ENCODE measurements at regions not wholly inside any gene's neighbourhood (a gene's known extent, or its start where the extent isn't known, plus 50 kb on each side); places are given as distances from the start of the nearest gene placed in this dataset.
A peak's percentile ranks its signal among the peaks of the same experiment; 100 is the strongest.

DNA sequence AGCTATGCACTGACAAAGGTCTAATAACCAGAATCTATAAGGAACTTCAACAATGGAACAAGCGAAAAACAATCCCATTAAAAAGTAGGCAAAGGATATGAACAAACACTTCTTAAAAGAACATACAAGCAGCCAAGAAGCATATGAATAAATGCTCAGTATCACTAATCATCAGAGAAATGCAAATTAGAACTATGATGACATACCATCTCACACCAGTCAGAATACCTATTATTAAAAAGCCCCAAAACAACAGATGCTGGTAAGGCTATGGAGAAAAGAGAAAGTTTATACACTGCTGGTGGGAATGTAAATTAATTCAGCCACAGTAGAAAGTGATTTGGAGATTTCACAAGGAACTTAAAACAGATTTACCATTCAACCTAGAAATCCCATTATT, 211.8 kb downstream of the EDN1 start:
- TF ChIP-seq EZH2 (IDR thresholded peaks at IDR 0.05) (no peak), EZH2phosphoT487 (IDR thresholded peaks at IDR 0.05) (no peak)
- TF ChIP-seq, protein P1, sequence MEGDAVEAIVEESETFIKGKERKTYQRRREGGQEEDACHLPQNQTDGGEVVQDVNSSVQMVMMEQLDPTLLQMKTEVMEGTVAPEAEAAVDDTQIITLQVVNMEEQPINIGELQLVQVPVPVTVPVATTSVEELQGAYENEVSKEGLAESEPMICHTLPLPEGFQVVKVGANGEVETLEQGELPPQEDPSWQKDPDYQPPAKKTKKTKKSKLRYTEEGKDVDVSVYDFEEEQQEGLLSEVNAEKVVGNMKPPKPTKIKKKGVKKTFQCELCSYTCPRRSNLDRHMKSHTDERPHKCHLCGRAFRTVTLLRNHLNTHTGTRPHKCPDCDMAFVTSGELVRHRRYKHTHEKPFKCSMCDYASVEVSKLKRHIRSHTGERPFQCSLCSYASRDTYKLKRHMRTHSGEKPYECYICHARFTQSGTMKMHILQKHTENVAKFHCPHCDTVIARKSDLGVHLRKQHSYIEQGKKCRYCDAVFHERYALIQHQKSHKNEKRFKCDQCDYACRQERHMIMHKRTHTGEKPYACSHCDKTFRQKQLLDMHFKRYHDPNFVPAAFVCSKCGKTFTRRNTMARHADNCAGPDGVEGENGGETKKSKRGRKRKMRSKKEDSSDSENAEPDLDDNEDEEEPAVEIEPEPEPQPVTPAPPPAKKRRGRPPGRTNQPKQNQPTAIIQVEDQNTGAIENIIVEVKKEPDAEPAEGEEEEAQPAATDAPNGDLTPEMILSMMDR (IDR thresholded peaks at IDR 0.05), result no peak
- Mint-ChIP-seq H3K27ac (no peak overlapping the region), H3K4me1 (no peaks in the 10 kb centered on the region), H3K9me3 (no peaks in the 10 kb centered on the region), H3K27me3 (ENCODE audit: insufficient read depth, low read depth) (peaks cover 2% of the 10 kb centered on the region), H3K4me3 (no peak overlapping the region), H3K36me3 (no peaks in the 10 kb centered on the region)
- Histone ChIP-seq H3K27ac (no peak overlapping the region), H3K4me3 (no peak overlapping the region), H3K27me3 (no peaks in the 10 kb centered on the region), H3K9me3 (ENCODE audit: low read depth) (no peaks in the 10 kb centered on the region), H3F3A (ENCODE audit: low read depth) (no peaks in the 10 kb centered on the region), H3K9ac (no peak overlapping the region), H3K36me3 (no peaks in the 10 kb centered on the region), H3K79me2 (ENCODE audit: low read depth) (no peaks in the 10 kb centered on the region), H3K4me2 (no peak overlapping the region), H4K20me1 (ENCODE audit: low read depth) (no peaks in the 10 kb centered on the region), H2AFZ (replicated peaks) (no peak overlapping the region), H3K4me1 (no peaks in the 10 kb centered on the region)
- DNase-seq (ENCODE audit: low spot score), result no peak

DNA sequence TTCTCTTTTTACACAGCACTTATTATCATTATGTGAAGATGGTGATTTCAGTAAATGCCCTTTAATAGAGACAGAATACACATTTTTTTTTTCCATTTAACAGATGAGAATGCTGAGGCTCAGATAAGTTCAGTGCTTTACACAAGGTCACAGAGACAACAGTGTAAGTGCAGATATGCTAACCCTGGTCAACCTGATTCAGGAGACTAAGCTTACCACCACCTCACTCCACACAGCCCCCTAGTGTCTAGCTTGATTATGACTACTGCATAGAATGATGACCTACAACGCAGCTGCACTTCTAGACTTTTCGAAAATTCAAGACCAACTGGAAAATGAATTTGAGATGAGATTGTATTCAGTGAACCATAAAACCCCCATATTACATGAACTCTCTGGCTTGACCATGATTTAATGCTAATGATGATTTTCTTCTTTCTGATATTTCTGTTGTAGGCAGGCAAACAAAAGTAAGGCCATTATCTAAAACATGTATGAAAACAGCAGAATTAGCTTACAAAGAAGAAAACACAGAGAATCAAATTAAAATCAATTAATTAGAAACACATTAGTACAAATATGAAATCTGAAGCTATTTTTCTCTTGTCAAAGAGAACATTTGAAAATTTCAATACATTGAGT, 212.1 kb upstream of the PHACTR1 start:
- H3K27me3 ChIP-seq, result no peaks in the 10 kb centered on the region
- H3K9me3 ChIP-seq (ENCODE audit: low read depth), result no peaks in the 10 kb centered on the region
- H3K9me3 Mint-ChIP-seq, result no peaks in the 10 kb centered on the region
- H3K4me2 ChIP-seq, result no peak overlapping the region
- no peak overlapping the region for H3K27ac ChIP-seq
- H3K4me1 ChIP-seq, result no peaks in the 10 kb centered on the region
- peaks cover 2% of the 10 kb centered on the region for H3K27me3 Mint-ChIP-seq (ENCODE audit: insufficient read depth, low read depth)
- no peak overlapping the region for H3K9ac ChIP-seq
- H3K79me2 ChIP-seq (ENCODE audit: low read depth), result no peaks in the 10 kb centered on the region
- no peaks in the 10 kb centered on the region for H3K36me3 ChIP-seq
- H3K27ac Mint-ChIP-seq, result no peak overlapping the region
- H3K4me3 ChIP-seq, result no peak overlapping the region
- no peak overlapping the region for H3K4me3 Mint-ChIP-seq
- DNase-seq (ENCODE audit: low spot score), result peak; percentile 39
- no peak for TF ChIP-seq EZH2phosphoT487 (IDR thresholded peaks at IDR 0.05)
- TF ChIP-seq, protein P1 (IDR thresholded peaks at IDR 0.05), result peak; percentile 59
- no peak overlapping the region for H2AFZ ChIP-seq (replicated peaks)
- no peaks in the 10 kb centered on the region for H3K4me1 Mint-ChIP-seq
- H3F3A ChIP-seq (ENCODE audit: low read depth), result no peaks in the 10 kb centered on the region
- H3K36me3 Mint-ChIP-seq, result no peaks in the 10 kb centered on the region
- no peaks in the 10 kb centered on the region for H4K20me1 ChIP-seq (ENCODE audit: low read depth)

DNA sequence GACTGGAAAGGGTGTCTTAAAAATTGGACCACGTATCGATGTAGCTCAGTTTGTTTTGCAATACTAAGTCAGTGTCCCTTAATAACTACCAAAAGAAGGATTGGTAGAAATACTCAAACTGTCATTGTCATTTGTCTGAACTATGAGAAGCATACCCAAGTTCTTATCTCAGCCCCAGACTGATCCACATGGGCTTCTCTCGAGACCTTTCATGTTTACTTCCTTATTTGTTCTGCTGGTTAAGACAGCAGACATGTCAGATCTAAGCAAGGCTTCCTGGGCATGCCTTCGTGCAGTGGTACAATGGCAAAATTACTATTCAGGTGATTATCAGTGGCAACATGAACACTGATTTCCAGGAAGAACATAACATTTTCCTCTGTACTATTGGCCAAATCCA, 211.1 kb upstream of the PHACTR1 start:
- Histone ChIP-seq H3K9ac (no peak overlapping the region), H3K36me3 (no peaks in the 10 kb centered on the region), H3K4me3 (no peak overlapping the region), H3K27me3 (no peaks in the 10 kb centered on the region), H3K79me2 (ENCODE audit: low read depth) (no peaks in the 10 kb centered on the region), H3K9me3 (ENCODE audit: low read depth) (no peaks in the 10 kb centered on the region), H3K27ac (no peak overlapping the region), H4K20me1 (ENCODE audit: low read depth) (no peaks in the 10 kb centered on the region), H3K4me1 (no peaks in the 10 kb centered on the region), H2AFZ (replicated peaks) (no peak overlapping the region), H3F3A (ENCODE audit: low read depth) (no peaks in the 10 kb centered on the region), H3K4me2 (no peak overlapping the region)
- Mint-ChIP-seq H3K9me3 (no peaks in the 10 kb centered on the region), H3K4me1 (no peaks in the 10 kb centered on the region), H3K4me3 (no peak overlapping the region), H3K27ac (no peak overlapping the region), H3K27me3 (ENCODE audit: insufficient read depth, low read depth) (peaks cover 4% of the 10 kb centered on the region), H3K36me3 (no peaks in the 10 kb centered on the region)
- no peak for DNase-seq (ENCODE audit: low spot score)
- TF ChIP-seq EZH2phosphoT487 (IDR thresholded peaks at IDR 0.05) (no peak), EZH2 (IDR thresholded peaks at IDR 0.05) (no peak)
- TF ChIP-seq, protein P1 (IDR thresholded peaks at IDR 0.05), result no peak
